GM21786 (cell line): ENCODE measurements at regions not wholly inside any gene's neighbourhood (a gene's known extent, or its start where the extent isn't known, plus 50 kb on each side); places are given as distances from the start of the nearest gene placed in this dataset.
"Not testable (repeated sequence)": the region's sequence is repeated elsewhere in the genome, so short reads cannot be mapped to it uniquely, and the experiment has no call there.

Experiments
- ATAC-seq: cut with Tn5 transposase; IDR thresholded peaks from one replicate; pipeline ENCODE4 v1.9.1; 2021; ENCODE audit not compliant: unreplicated experiment

- ATAC-seq, result no peak
These were observed 1010.2 kb downstream of the DNAJB9 start for GRCh38 chr7:109579901-109580300.

- ATAC-seq, result no peak
These were observed 1012.5 kb downstream of the DNAJB9 start for GRCh38 chr7:109582211-109582610.

- ATAC-seq, result not testable (repeated sequence)
These were observed 1027.3 kb downstream of the DNAJB9 start for GRCh38 chr7:109596948-109597347.

DNA sequence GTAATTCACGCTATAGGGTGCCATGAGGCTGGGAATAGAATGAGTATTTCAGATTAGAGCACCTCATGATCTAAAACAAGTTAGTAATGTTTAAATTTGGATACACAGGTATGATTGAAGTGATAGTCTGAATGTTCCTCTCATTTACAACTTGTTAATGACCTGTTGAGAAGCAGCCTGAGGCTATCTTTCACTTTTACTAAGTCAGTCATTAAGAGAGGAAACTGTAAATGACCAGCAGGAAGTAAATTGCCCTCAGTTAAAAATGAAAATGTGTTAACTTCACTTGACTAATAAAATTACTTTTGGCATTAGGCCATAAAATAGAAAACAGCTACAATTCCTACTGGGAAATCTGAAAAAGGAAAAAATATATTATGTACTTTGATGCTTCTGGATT lies 1042.0 kb downstream of the DNAJB9 start:
- no peak for ATAC-seq

DNA sequence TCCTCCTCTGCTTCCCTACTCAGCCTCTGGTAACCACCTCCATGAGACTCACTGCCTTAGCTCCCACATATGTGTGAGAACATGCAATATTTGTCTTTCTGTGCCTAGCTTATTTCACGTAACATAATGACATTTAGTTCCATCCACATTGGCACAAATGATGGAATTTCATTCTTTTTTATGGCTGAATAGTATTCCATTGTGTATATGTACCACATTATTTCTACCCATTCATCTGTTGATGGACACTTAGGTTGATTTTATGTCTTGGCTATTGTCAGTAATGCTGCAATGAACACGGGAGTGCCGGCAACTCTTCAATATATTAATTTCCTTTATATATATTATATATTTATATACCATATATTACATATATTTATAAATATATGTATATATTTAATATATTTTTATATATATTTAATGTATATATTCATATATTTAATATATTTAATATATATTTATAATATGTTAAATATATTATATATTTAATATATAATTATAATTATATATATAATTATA lies 1046.9 kb downstream of the DNAJB9 start:
- ATAC-seq, result no peak

DNA sequence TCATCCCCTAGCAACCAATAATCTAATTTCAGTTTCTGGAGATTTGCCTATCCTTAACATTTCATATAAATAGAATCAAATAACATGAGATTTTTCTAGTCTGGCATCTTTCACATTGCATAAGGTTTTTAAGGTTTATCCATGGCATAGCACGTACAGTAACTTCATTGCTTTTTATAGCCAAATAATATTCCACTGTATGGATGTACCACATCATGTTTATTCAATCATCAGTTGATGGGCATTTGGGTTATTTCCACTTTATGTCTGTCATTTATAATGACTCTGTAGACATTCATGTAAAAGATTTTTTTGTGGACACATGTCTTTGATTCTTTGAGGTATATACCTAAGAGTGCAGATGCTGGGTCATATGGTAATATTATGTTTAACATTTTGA lies 1052.6 kb downstream of the DNAJB9 start:
- no peak for ATAC-seq

- ATAC-seq, result not testable (repeated sequence)
These were observed 1063.2 kb downstream of the DNAJB9 start for GRCh38 chr7:109632890-109633289.

DNA sequence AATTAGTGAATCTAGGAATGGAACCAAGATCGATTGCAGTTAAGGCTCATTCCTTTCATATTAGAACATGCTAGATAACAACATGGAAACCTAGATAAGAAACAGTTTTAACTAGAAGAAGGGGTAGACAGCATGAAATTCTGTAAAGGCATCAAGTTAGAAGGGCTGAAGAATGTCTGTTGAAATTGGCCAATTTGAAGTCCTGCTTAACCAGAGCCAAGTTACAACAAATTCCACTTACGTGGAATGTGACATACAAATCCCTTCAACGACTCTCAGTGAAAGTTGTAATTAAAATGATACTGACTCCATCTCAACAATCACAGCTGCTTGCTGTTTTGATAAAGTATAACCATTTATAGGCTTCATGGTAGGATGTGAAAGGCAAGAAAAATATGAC lies 1065.7 kb downstream of the DNAJB9 start:
- no peak for ATAC-seq

GRCh38 chr7:109637428-109637990 lies 1067.8 kb downstream of the DNAJB9 start:
- ATAC-seq, result no peak

DNA sequence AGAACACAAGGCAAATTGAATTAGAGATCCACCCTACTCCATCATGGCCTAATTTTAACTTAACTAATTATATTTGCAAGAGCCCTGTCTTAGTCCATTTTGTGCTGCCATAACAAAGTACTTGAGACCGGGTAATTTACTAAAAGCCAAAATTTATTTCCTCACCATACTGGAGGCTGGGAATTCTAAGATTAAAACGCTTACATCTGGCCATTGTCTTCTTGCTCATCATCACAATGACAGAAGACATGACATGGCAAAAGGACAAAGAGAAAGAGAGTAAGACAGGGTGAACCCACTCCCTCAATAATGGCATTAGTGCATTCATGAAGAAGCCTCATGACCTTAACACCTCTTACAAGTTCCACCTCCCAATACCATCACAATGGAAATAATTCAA lies 1068.6 kb downstream of the DNAJB9 start:
- no peak for ATAC-seq

DNA sequence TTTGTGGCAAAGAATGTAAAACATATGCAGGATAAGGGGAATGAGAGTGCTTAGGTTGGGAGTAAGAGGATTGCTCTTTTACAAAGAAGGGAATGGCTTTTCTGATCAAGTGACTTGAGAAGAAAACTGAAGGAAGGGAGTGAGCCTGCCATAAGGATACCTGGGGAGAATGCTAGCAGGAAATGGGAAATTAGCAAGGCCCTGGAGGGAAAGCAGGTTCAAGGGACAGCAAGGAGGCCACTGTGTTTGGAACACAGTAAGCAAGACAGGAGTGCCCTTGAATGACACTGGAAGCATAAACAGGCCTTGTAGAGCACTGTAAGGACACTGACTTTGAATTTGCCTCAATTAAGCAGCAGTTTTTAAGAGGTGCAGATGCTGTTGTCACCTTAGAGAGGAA lies 1069.9 kb downstream of the DNAJB9 start:
- no peak for ATAC-seq

- no peak for ATAC-seq
These were observed 1071.8 kb downstream of the DNAJB9 start for GRCh38 chr7:109641445-109641844.

- no peak for ATAC-seq
These were observed 1076.5 kb downstream of the DNAJB9 start for GRCh38 chr7:109646124-109646523.

DNA sequence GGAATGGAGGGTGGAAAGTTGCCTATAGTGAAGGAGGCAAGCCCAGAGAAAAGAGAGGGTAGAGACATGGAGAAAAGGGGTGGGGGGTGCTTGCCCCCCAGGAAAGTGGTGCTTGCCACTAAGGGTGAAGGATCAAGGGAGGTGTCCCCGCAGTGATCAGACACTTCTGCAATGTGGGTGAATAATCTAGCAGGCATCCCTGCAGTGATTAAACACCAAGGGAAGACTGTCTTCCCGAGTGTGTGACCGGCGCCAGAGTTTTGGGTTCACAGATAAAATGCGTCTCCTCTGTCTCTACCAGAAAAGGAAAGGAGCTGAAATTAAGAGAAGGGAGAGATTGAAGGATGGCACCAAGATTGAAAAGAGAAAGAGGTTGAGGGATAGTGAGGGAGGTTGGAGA lies 1076.9 kb downstream of the DNAJB9 start:
- not testable (repeated sequence) for ATAC-seq

DNA sequence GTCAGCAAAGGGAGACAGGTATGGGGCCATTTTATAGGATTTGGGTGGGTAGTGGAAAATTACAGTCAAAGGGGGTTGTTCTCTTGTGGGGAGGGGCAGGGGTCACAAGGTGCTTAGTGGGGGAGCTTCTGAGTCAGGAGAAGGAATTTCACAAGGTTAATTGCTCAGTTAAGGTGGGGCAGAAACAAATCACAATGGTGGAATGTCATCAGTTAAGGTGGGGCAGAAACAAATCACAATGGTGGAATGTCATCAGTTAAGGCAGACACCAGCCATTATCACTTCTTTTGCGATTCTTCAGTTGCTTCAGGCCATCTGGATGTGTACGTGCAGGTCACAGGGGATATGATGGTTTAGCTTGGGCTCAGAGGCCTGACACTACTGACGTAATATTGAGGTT lies 1077.6 kb downstream of the DNAJB9 start:
- not testable (repeated sequence) for ATAC-seq

GRCh38 chr7:109659261-109659660 lies 1089.6 kb downstream of the DNAJB9 start:
- no peak for ATAC-seq

- ATAC-seq, result no peak
These were observed 1090.7 kb downstream of the DNAJB9 start for GRCh38 chr7:109660401-109660800.

DNA sequence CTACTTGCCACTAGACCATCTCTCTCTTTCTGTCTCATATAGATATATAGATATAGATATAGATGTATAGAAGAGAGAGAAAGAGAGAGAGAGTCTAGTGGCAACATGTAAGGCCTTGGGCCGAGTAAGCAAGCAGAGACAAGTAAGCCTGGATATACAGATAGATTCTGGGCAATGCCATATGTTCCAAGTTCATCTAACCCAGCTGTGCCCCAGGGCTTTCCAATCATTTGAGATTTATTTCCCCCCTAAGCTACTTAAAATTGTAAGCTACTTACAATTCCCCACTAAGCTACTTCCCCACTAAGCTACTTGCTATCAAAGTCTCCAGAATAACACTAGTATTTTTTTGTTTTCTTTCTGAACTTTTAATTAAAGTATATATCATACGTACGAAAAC lies 1094.1 kb downstream of the DNAJB9 start:
- ATAC-seq, result no peak

- ATAC-seq, result not testable (repeated sequence)
These were observed 1117.6 kb downstream of the DNAJB9 start for GRCh38 chr7:109687269-109687668.

GRCh38 chr7:109692613-109693012 lies 1122.9 kb downstream of the DNAJB9 start:
- ATAC-seq, result not testable (repeated sequence)

GRCh38 chr7:109694149-109695071 lies 1124.7 kb downstream of the DNAJB9 start:
- no peak for ATAC-seq

DNA sequence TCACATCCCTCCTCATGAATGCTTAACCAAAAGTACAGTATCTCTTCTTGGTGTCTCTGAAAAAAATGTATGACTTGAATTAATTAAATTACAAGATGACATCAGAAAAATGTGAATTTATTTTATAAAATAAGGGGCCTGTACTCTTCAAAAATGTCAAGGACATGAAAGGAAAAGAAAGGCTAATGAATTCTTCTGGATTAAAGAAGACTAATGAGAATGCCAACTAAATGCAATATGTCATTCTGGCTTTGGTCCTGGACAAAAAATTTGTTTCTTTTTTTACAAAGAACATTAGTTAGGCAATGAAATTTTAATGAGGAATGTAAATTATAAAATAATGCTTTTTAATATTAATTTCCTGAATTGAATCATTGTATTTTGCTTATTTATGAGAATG lies 1125.7 kb downstream of the DNAJB9 start:
- ATAC-seq, result no peak
